HEK293T (cell line): ENCODE measurements at regions not wholly inside any gene's neighbourhood (a gene's known extent, or its start where the extent isn't known, plus 50 kb on each side); places are given as distances from the start of the nearest gene placed in this dataset.

ENCODE experiments used
- FOXA1 ChIP-seq: fragments of 450-650 bp; IDR thresholded peaks from 2 replicates; pipeline ENCODE4 v1.6.1; 2016; ENCODE audit warnings: mild to moderate bottlenecking
- SP1 ChIP-seq: fragments of 450-650 bp; IDR thresholded peaks from 2 replicates; pipeline ENCODE4 v1.6.1; 2017
- SUZ12 ChIP-seq: fragments of 450-650 bp; IDR thresholded peaks from 2 replicates; pipeline ENCODE4 v1.6.1; 2016; ENCODE audit warnings: mild to moderate bottlenecking

DNA sequence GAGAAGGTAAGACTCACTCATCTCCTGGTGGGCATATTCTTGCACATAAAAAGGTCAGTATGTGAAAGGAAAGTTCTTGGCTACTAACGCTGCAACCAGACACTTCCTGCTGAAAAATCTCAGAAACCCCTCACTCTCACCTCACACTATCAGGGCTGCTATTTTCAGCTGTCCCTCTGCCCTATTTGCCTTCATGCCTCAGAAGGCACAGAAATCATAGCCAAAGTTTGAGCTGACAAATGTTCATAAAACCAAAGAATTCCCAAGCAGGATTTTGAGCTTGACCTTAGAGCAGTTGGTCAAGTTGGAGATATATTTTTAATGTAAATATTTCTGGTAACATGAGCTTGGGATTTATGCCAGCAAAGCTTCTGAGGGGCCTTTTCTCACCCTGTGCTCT is 806.2 kb downstream of the MAFB start:
- no peak for TF ChIP-seq SP1
- no peak for TF ChIP-seq FOXA1
- no peak for TF ChIP-seq SUZ12
